Posterior cingulate gyrus (tissue), 11 donors: ENCODE measurements at regions not wholly inside any gene's neighbourhood (a gene's known extent, or its start where the extent isn't known, plus 50 kb on each side); places are given as distances from the start of the nearest gene placed in this dataset.

Experiments used
- DNase-seq, 10 donors: peaks; one replicate each; pipeline versions ENCODE4 v3.0.0 to v3.0.0-alpha.2; 2020 to 2021; ENCODE audit warnings: mixed read lengths in 3 of 10
- intact Hi-C: fragments of 100-400 bp; cut with DNase I; formaldehyde crosslinking; loops from one replicate; pipeline ENCODE4 v1.15.1; 2023

GRCh38 chr10:7028809-7029166 is 382.0 kb downstream of the SFMBT2 start:
- intact Hi-C loops = no loop called here
- DNase-seq = no peak

- DNase-seq = no peak
- intact Hi-C loops = no loop called here
Observed at GRCh38 chr10:7027913-7028808, 382.7 kb downstream of the SFMBT2 start.

- intact Hi-C loops = no loop called here
- DNase-seq = no peak
Observed at GRCh38 chr10:7027237-7027912, 383.5 kb downstream of the SFMBT2 start.

- intact Hi-C loops = no loop called here
- DNase-seq = no peak
Observed at GRCh38 chr10:7026818-7027217, 384.0 kb downstream of the SFMBT2 start.

- intact Hi-C loops = no loop called here
- DNase-seq = no peak
Observed at GRCh38 chr10:7025296-7025695, 385.5 kb downstream of the SFMBT2 start.

GRCh38 chr10:7015457-7015856 is 395.4 kb downstream of the SFMBT2 start:
- intact Hi-C loops = no loop called here
- DNase-seq = no peak

GRCh38 chr10:7014721-7015120 is 396.1 kb downstream of the SFMBT2 start:
- DNase-seq = no peak
- intact Hi-C loops = no loop called here

- intact Hi-C loops = no loop called here
- no peak for DNase-seq
Observed at GRCh38 chr10:7011994-7012393, 398.8 kb downstream of the SFMBT2 start.

GRCh38 chr10:7008645-7009044 is 402.2 kb downstream of the SFMBT2 start:
- DNase-seq = no peak
- intact Hi-C loops = no loop called here

GRCh38 chr10:7007600-7008190 is 403.1 kb downstream of the SFMBT2 start:
- intact Hi-C loops = no loop called here
- DNase-seq = no peak

- intact Hi-C loops = no loop called here
- DNase-seq = no peak
Observed at GRCh38 chr10:7006566-7006965, 404.3 kb downstream of the SFMBT2 start.

- no peak for DNase-seq
- intact Hi-C loops = no loop called here
Observed at GRCh38 chr10:7003831-7004395, 406.9 kb downstream of the SFMBT2 start.

GRCh38 chr10:7000061-7000460 is 410.8 kb downstream of the SFMBT2 start:
- DNase-seq = no peak
- intact Hi-C loops = no loop called here

GRCh38 chr10:6999232-6999925 is 411.5 kb downstream of the SFMBT2 start:
- intact Hi-C loops = no loop called here

GRCh38 chr10:6997509-6997908 is 413.3 kb downstream of the SFMBT2 start:
- no peak for DNase-seq
- intact Hi-C loops = no loop called here

More at GRCh38 chr10:6999232-6999925, 411.5 kb downstream of the SFMBT2 start:
- peak in 1 of 10 donors; percentile 56 for DNase-seq

GRCh38 chr10:6996431-6996830 is 414.4 kb downstream of the SFMBT2 start:
- no peak for DNase-seq
- intact Hi-C loops = no loop called here

GRCh38 chr10:6995831-6996230 is 415.0 kb downstream of the SFMBT2 start:
- no peak for DNase-seq

GRCh38 chr10:6995341-6995740 is 415.3 kb upstream of the PRKCQ start:
- intact Hi-C loops = no loop called here
- DNase-seq = no peak

More at GRCh38 chr10:6995831-6996230, 415.0 kb downstream of the SFMBT2 start:
- intact Hi-C loops = no loop called here

GRCh38 chr10:6990891-6991290 is 410.8 kb upstream of the PRKCQ start:
- intact Hi-C loops = no loop called here
- no peak for DNase-seq

GRCh38 chr10:6988654-6989053 is 408.6 kb upstream of the PRKCQ start:
- no peak for DNase-seq
- intact Hi-C loops = no loop called here

GRCh38 chr10:6987536-6987945 is 407.5 kb upstream of the PRKCQ start:
- DNase-seq = peak; percentile 33 to 95 (median 66)
- intact Hi-C loops = no loop called here
